Chondrocyte (in vitro differentiated cells): ENCODE measurements at regions not wholly inside any gene's neighbourhood (a gene's known extent, or its start where the extent isn't known, plus 50 kb on each side); places are given as distances from the start of the nearest gene placed in this dataset.

Source experiments
- DNase-seq: peaks from one replicate; pipeline ENCODE4 v3.0.0; 2021; ENCODE audit warnings: mixed read lengths, low spot score
- H3K27ac Mint-ChIP-seq: one replicate; pipeline ENCODE4 v1.8.0; 2021; ENCODE audit warnings: mild to moderate bottlenecking, moderate library complexity, mixed read lengths; ENCODE audit not compliant: unreplicated experiment
- H3K27me3 Mint-ChIP-seq: 2 replicates; pipeline ENCODE4 v1.8.0; 2021; ENCODE audit warnings: low read depth, mixed read lengths
- H3K36me3 Mint-ChIP-seq: 2 replicates; pipeline ENCODE4 v1.8.0; 2021; ENCODE audit warnings: low read depth, mixed read lengths
- H3K4me1 Mint-ChIP-seq: 2 replicates; pipeline ENCODE4 v1.8.0; 2021; ENCODE audit warnings: low read depth, mild to moderate bottlenecking, mixed read lengths
- H3K4me3 Mint-ChIP-seq: one replicate; pipeline ENCODE4 v1.8.0; 2021; ENCODE audit warnings: mild to moderate bottlenecking, moderate library complexity, mixed read lengths; ENCODE audit not compliant: unreplicated experiment
- H3K9me3 Mint-ChIP-seq: 2 replicates; pipeline ENCODE4 v1.8.0; 2021; ENCODE audit warnings: low read depth, mixed read lengths
- CTCF ChIP-seq: fragments of 200-600 bp; sonication (generic); IDR thresholded peaks from 2 replicates; pipeline ENCODE4 v1.5.0; 2021; ENCODE audit warnings: antibody characterized with exemption, mild to moderate bottlenecking, moderate library complexity

- DNase-seq: no peak
- H3K27ac Mint-ChIP-seq: no peak overlapping the region
- no peaks in the 10 kb centered on the region for H3K4me1 Mint-ChIP-seq
- no peak overlapping the region for H3K4me3 Mint-ChIP-seq
- H3K9me3 Mint-ChIP-seq: peaks cover 13% of the 10 kb centered on the region
- H3K36me3 Mint-ChIP-seq: no peaks in the 10 kb centered on the region
- no peaks in the 10 kb centered on the region for H3K27me3 Mint-ChIP-seq
- TF ChIP-seq CTCF: no peak
Observed at GRCh38 chr4:119823891-119824290, 195.3 kb upstream of the PDE5A start.

- no peaks in the 10 kb centered on the region for H3K36me3 Mint-ChIP-seq
- DNase-seq: no peak
- TF ChIP-seq CTCF: no peak
- no peak overlapping the region for H3K4me3 Mint-ChIP-seq
- no peaks in the 10 kb centered on the region for H3K4me1 Mint-ChIP-seq
- H3K27me3 Mint-ChIP-seq: no peaks in the 10 kb centered on the region
- H3K9me3 Mint-ChIP-seq: peaks cover 13% of the 10 kb centered on the region
- no peak overlapping the region for H3K27ac Mint-ChIP-seq
Observed at GRCh38 chr4:119823045-119823444, 194.4 kb upstream of the PDE5A start.

GRCh38 chr4:119816473-119816872 is 187.9 kb upstream of the PDE5A start:
- TF ChIP-seq CTCF: no peak
- Mint-ChIP-seq H3K9me3 (peaks cover 13% of the 10 kb centered on the region), H3K36me3 (no peaks in the 10 kb centered on the region), H3K27ac (no peak overlapping the region), H3K4me1 (no peaks in the 10 kb centered on the region), H3K27me3 (no peaks in the 10 kb centered on the region), H3K4me3 (no peak overlapping the region)
- DNase-seq: no peak

- Mint-ChIP-seq H3K27me3 (no peaks in the 10 kb centered on the region), H3K9me3 (peaks cover 30% of the 10 kb centered on the region), H3K27ac (no peak overlapping the region), H3K4me3 (no peak overlapping the region), H3K36me3 (peaks cover 2% of the 10 kb centered on the region), H3K4me1 (no peaks in the 10 kb centered on the region)
- no peak for DNase-seq
- TF ChIP-seq CTCF: no peak
Observed at GRCh38 chr4:119810001-119810400, 181.4 kb upstream of the PDE5A start.

- no peak for DNase-seq
- Mint-ChIP-seq H3K27ac (no peak overlapping the region), H3K9me3 (peaks cover 9% of the 10 kb centered on the region), H3K27me3 (peaks cover 3% of the 10 kb centered on the region), H3K36me3 (peaks cover 2% of the 10 kb centered on the region), H3K4me1 (no peaks in the 10 kb centered on the region), H3K4me3 (no peak overlapping the region)
- TF ChIP-seq CTCF: no peak
Observed at GRCh38 chr4:119804404-119804803, 175.8 kb upstream of the PDE5A start.
